Ishikawa (cell line): ENCODE measurements at regions not wholly inside any gene's neighbourhood (a gene's known extent, or its start where the extent isn't known, plus 50 kb on each side); places are given as distances from the start of the nearest gene placed in this dataset.

Experiments used
- CEBPB ChIP-seq: IDR thresholded peaks from 2 replicates; pipeline ENCODE4 v1.6.1; 2012
- CREB1 ChIP-seq: IDR thresholded peaks from 2 replicates; pipeline ENCODE4 v1.6.1; 2012; ENCODE audit warnings: low read depth
- EGR1 ChIP-seq: IDR thresholded peaks from 2 replicates; pipeline ENCODE4 v1.6.1; 2012
- EP300 ChIP-seq: IDR thresholded peaks from 2 replicates; pipeline ENCODE4 v1.6.1; 2012; ENCODE audit warnings: borderline replicate concordance
- FOXM1 ChIP-seq: IDR thresholded peaks from 2 replicates; pipeline ENCODE4 v1.6.1; 2012; ENCODE audit warnings: low read depth, borderline replicate concordance
- NFIC ChIP-seq: IDR thresholded peaks from 2 replicates; pipeline ENCODE4 v1.6.1; 2012
- RAD21 ChIP-seq: IDR thresholded peaks from 2 replicates; pipeline ENCODE4 v1.6.1; 2012; ENCODE audit warnings: low read depth
- TAF1 ChIP-seq: IDR thresholded peaks from 2 replicates; pipeline ENCODE4 v1.6.1; 2012; ENCODE audit warnings: low read depth, mild to moderate bottlenecking
- TCF12 ChIP-seq: IDR thresholded peaks from 2 replicates; pipeline ENCODE4 v1.6.1; 2012; ENCODE audit warnings: low read depth
- TEAD4 ChIP-seq: IDR thresholded peaks from 2 replicates; pipeline ENCODE4 v1.6.1; 2012
- YY1 ChIP-seq: IDR thresholded peaks from 2 replicates; pipeline ENCODE4 v1.6.1; 2012; ENCODE audit warnings: low read depth
- ZBTB7A ChIP-seq: IDR thresholded peaks from 2 replicates; pipeline ENCODE4 v1.6.1; 2012; ENCODE audit warnings: low read depth
- TF ChIP-seq, protein P1 (sequence below): IDR thresholded peaks from 2 replicates; pipeline ENCODE4 v1.6.1; 2012
- TF ChIP-seq, protein P2 (sequence below): IDR thresholded peaks from 2 replicates; pipeline ENCODE4 v1.6.1; 2012; ENCODE audit warnings: low read depth, mild to moderate bottlenecking
- TF ChIP-seq, protein P3 (sequence below): IDR thresholded peaks from 2 replicates; pipeline ENCODE4 v1.6.1; 2012

DNA sequence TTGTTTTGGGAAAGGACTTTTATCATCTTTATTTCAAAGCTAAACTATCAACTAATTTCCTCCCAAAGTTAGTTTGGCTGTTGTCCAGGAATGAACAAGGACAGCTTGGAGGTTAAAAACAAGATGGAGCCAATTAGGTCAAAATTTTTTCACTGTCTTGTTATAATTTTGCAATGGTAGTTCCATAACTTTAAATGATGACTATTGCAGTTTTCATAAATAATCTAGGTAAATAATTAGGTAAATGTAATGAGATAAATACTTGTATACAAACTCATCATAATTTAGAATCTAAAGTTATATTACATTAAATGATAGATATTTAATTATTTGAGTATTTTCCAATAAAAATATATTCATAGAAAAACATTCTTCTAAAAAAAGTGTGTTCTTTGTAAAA is 68.3 kb upstream of the DAZL start:
- TF ChIP-seq, protein P1, sequence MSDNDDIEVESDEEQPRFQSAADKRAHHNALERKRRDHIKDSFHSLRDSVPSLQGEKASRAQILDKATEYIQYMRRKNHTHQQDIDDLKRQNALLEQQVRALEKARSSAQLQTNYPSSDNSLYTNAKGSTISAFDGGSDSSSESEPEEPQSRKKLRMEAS, result no peak
- TF ChIP-seq FOXM1, result no peak
- TF ChIP-seq NFIC, result no peak
- no peak for TF ChIP-seq YY1
- TF ChIP-seq RAD21, result no peak
- TF ChIP-seq TCF12, result no peak
- no peak for TF ChIP-seq EP300
- no peak for TF ChIP-seq TEAD4
- no peak for TF ChIP-seq EGR1
- TF ChIP-seq, protein P2, sequence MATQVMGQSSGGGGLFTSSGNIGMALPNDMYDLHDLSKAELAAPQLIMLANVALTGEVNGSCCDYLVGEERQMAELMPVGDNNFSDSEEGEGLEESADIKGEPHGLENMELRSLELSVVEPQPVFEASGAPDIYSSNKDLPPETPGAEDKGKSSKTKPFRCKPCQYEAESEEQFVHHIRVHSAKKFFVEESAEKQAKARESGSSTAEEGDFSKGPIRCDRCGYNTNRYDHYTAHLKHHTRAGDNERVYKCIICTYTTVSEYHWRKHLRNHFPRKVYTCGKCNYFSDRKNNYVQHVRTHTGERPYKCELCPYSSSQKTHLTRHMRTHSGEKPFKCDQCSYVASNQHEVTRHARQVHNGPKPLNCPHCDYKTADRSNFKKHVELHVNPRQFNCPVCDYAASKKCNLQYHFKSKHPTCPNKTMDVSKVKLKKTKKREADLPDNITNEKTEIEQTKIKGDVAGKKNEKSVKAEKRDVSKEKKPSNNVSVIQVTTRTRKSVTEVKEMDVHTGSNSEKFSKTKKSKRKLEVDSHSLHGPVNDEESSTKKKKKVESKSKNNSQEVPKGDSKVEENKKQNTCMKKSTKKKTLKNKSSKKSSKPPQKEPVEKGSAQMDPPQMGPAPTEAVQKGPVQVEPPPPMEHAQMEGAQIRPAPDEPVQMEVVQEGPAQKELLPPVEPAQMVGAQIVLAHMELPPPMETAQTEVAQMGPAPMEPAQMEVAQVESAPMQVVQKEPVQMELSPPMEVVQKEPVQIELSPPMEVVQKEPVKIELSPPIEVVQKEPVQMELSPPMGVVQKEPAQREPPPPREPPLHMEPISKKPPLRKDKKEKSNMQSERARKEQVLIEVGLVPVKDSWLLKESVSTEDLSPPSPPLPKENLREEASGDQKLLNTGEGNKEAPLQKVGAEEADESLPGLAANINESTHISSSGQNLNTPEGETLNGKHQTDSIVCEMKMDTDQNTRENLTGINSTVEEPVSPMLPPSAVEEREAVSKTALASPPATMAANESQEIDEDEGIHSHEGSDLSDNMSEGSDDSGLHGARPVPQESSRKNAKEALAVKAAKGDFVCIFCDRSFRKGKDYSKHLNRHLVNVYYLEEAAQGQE, result no peak

DNA sequence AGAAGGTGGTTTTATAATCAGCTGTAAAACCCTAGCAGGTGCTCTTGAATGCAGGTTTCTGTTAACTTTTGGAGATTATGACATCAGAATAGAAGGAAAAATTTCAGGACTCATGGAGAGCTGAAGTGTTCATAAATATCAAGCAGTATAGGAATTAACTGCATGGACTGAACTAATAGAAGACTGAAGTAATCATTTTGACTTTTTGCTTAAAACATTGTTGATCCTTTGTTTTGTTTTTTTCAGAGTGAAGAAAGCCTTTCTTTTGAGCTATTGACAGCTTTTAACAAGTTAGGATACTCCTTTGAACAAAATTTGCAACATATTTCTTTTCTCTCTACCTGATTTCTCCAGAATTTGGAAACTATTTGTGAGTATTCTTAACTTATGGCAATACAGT is 70.6 kb upstream of the DAZL start:
- TF ChIP-seq EGR1, result no peak
- TF ChIP-seq, protein P1, result no peak
- no peak for TF ChIP-seq NFIC
- no peak for TF ChIP-seq TAF1
- TF ChIP-seq CREB1, result no peak

DNA sequence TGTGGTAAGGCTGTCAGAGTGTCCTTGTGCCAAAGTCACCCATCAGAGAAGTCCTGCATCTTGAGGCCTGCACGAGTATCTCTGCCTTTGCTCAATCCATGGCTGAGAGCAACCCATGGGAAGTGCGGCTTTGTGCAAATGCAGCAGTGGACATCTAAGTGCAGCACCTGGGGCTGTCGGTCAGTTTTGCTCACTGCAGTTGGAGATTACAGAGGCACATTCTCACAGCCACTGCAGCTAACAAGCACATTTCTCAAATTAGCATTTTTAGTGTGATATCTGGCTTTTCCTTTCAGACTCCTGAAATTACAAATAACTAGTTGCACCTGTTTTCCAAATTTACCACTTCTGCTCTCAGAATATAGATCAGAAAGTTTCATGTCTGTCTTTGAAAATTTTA is 81.5 kb upstream of the DAZL start:
- TF ChIP-seq ZBTB7A, result no peak
- TF ChIP-seq, protein P3, sequence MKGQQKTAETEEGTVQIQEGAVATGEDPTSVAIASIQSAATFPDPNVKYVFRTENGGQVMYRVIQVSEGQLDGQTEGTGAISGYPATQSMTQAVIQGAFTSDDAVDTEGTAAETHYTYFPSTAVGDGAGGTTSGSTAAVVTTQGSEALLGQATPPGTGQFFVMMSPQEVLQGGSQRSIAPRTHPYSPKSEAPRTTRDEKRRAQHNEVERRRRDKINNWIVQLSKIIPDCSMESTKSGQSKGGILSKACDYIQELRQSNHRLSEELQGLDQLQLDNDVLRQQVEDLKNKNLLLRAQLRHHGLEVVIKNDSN, result no peak
- TF ChIP-seq, protein P1, result no peak
- no peak for TF ChIP-seq EP300
- TF ChIP-seq EGR1, result no peak
- no peak for TF ChIP-seq RAD21
- no peak for TF ChIP-seq TEAD4
- no peak for TF ChIP-seq TAF1
- TF ChIP-seq NFIC, result no peak
- no peak for TF ChIP-seq TCF12

DNA sequence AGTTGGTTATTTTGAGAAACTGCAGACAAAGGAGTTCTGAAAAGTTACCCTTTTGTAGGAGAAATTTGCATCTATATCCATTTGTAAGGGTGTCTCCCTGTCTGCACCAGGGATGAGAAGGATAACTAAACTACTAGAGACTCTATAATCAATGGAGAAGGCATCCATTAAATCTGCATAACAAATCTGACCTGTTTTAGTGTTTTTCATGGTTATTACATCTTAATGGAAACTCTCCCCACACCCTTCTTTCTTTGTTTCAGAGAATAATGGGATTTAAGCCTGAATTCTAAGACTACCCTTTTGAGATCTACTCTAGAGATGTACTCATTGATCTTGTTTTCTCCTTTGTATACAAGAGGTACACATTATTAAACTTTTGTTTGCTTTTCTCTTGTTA is 82.0 kb upstream of the DAZL start:
- no peak for TF ChIP-seq TEAD4
- no peak for TF ChIP-seq CREB1
- TF ChIP-seq TAF1, result no peak
- TF ChIP-seq, protein P3, result no peak
- TF ChIP-seq CEBPB, result no peak
- TF ChIP-seq, protein P1, result no peak
- no peak for TF ChIP-seq RAD21
- no peak for TF ChIP-seq FOXM1
- no peak for TF ChIP-seq YY1
- no peak for TF ChIP-seq NFIC
- TF ChIP-seq ZBTB7A, result no peak

DNA sequence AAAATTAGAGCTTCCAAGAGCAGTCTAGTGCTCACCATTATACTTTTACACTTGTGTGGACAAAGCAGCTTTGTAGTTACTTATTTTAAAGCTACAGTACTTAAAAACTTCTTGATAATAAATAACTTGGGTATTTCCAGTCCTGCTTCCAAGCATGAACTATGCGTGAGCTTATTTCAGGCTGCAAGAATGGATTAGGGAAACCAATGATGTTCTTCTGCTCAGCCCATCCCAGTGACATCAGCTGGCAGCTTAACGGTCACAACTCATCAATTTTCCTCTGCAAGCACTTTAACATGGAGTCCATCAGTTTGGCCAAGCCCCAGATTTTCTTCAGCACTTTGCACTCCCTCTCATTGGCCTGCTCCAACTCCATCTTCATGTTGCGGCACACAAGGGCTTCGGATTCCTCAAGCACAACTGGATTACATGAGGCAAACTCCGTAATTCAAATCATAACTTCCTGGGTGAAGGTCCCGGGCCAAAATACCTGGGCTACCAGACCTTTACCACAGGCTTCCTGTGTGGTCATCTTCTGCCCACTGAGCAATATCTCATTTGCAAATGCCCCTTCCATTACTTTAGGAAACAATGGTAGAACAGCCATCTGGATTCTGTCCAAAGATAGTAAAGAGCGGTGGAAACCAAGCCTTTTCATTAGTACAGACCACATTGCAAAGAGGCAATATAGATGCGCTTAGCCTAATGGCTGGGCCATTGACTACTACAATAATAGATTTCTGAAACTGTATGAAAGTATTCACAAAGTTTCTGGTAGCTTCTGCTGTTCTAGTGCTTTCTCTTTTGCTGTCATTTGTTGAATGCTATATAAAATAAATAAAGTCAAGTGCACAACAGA is 87.5 kb upstream of the DAZL start:
- TF ChIP-seq CREB1 (no peak), CEBPB (no peak), RAD21 (no peak), EP300 (no peak), TEAD4 (no peak), ZBTB7A (no peak), EGR1 (no peak), YY1 (no peak)
- TF ChIP-seq, protein P1, result no peak
- TF ChIP-seq, protein P2, result no peak
